SK-N-SH treated with all-trans-retinoic acid at 6 μM for 48 hours (cell line): ENCODE measurements at regions not wholly inside any gene's neighbourhood (a gene's known extent, or its start where the extent isn't known, plus 50 kb on each side); places are given as distances from the start of the nearest gene placed in this dataset.

Source experiments
- ATAC-seq: fragments of 200-7000 bp; cut with Tn5 transposase; 3 replicates; pipeline ENCODE4 v1.9.1; 2020; ENCODE audit warnings: mild to moderate bottlenecking, moderate library complexity
- ARNTL ChIP-seq: fragments of 450-650 bp; formaldehyde crosslinking; IDR thresholded peaks from 2 replicates; pipeline ENCODE4 v1.5.0; 2020; ENCODE audit warnings: low read depth, mild to moderate bottlenecking, moderate library complexity, borderline replicate concordance
- BACH2 ChIP-seq: fragments of 250-450 bp; sonication (Bioruptor Pico); IDR thresholded peaks from 2 replicates; pipeline ENCODE4 v1.9.0; 2021; ENCODE audit warnings: mild to moderate bottlenecking, borderline replicate concordance
- ESRRG ChIP-seq: fragments of 250-450 bp; sonication (Bioruptor Pico); IDR thresholded peaks from 2 replicates; pipeline ENCODE4 v1.6.1; 2021; ENCODE audit warnings: mild to moderate bottlenecking
- ISL1 ChIP-seq: fragments of 250-450 bp; sonication (Bioruptor Pico); IDR thresholded peaks from 2 replicates; pipeline ENCODE4 v2.1.2; 2022; ENCODE audit warnings: mild to moderate bottlenecking, moderate library complexity
- OSR1 ChIP-seq: fragments of 250-450 bp; sonication (Bioruptor Pico); IDR thresholded peaks from 2 replicates; pipeline ENCODE4 v1.8.0; 2022; ENCODE audit warnings: moderate library complexity, mild to moderate bottlenecking, inconsistent platforms
- PATZ1 ChIP-seq: fragments of 250-450 bp; sonication (Bioruptor Pico); IDR thresholded peaks from 2 replicates; pipeline ENCODE4 v1.8.0; 2020; ENCODE audit warnings: mild to moderate bottlenecking, moderate library complexity, borderline replicate concordance
- POU6F1 ChIP-seq: fragments of 250-450 bp; sonication (Bioruptor Pico); IDR thresholded peaks from 2 replicates; pipeline ENCODE4 v1.8.0; 2021; ENCODE audit warnings: low read depth, mild to moderate bottlenecking, moderate library complexity, borderline replicate concordance
- PPARA ChIP-seq: fragments of 250-450 bp; sonication (Bioruptor Pico); IDR thresholded peaks from 2 replicates; pipeline ENCODE4 v1.5.0; 2020; ENCODE audit warnings: mild to moderate bottlenecking, borderline replicate concordance
- RARB ChIP-seq: fragments of 250-450 bp; sonication (Bioruptor Pico); IDR thresholded peaks from 2 replicates; pipeline ENCODE4 v1.8.0; 2021; ENCODE audit warnings: mild to moderate bottlenecking, moderate library complexity
- SNAI2 ChIP-seq: fragments of 250-450 bp; sonication (Bioruptor Pico); IDR thresholded peaks from 2 replicates; pipeline ENCODE4 v1.5.0; 2020; ENCODE audit warnings: mild to moderate bottlenecking, moderate library complexity
- TOX ChIP-seq: fragments of 250-450 bp; sonication (Bioruptor Pico); IDR thresholded peaks from 2 replicates; pipeline ENCODE4 v1.8.0; 2021; ENCODE audit warnings: mild to moderate bottlenecking, moderate library complexity, borderline replicate concordance
- ZFP3 ChIP-seq: fragments of 250-450 bp; sonication (Bioruptor Pico); IDR thresholded peaks from 2 replicates; pipeline ENCODE4 v1.5.0; 2020; ENCODE audit warnings: mild to moderate bottlenecking, moderate library complexity
- ZFP30 ChIP-seq: fragments of 450-650 bp; formaldehyde crosslinking; IDR thresholded peaks from 2 replicates; pipeline ENCODE4 v1.5.0; 2022; ENCODE audit warnings: mild to moderate bottlenecking, moderate library complexity
- ZNF565 ChIP-seq: fragments of 450-650 bp; formaldehyde crosslinking; conservative IDR thresholded peaks from 2 replicates; pipeline ENCODE4 v1.5.0; 2020; ENCODE audit warnings: low read depth, mild to moderate bottlenecking, moderate library complexity
- TF ChIP-seq, protein P1 (sequence below): fragments of 250-450 bp; sonication (Bioruptor Pico); IDR thresholded peaks from 2 replicates; pipeline ENCODE4 v1.5.0; 2020; ENCODE audit warnings: mild to moderate bottlenecking, moderate library complexity

- no peak for TF ChIP-seq ZFP3 (CRISPR knock-in tag)
- no peak for TF ChIP-seq SNAI2 (CRISPR knock-in tag)
- TF ChIP-seq ISL1 (CRISPR knock-in tag), result no peak
- no peak for TF ChIP-seq ZNF565 (CRISPR knock-in tag)
- TF ChIP-seq TOX (CRISPR knock-in tag), result no peak
- no peak for TF ChIP-seq ESRRG (CRISPR knock-in tag)
- TF ChIP-seq PPARA (CRISPR knock-in tag), result no peak
- no peak for TF ChIP-seq PATZ1 (CRISPR knock-in tag)
- TF ChIP-seq, protein P1, sequence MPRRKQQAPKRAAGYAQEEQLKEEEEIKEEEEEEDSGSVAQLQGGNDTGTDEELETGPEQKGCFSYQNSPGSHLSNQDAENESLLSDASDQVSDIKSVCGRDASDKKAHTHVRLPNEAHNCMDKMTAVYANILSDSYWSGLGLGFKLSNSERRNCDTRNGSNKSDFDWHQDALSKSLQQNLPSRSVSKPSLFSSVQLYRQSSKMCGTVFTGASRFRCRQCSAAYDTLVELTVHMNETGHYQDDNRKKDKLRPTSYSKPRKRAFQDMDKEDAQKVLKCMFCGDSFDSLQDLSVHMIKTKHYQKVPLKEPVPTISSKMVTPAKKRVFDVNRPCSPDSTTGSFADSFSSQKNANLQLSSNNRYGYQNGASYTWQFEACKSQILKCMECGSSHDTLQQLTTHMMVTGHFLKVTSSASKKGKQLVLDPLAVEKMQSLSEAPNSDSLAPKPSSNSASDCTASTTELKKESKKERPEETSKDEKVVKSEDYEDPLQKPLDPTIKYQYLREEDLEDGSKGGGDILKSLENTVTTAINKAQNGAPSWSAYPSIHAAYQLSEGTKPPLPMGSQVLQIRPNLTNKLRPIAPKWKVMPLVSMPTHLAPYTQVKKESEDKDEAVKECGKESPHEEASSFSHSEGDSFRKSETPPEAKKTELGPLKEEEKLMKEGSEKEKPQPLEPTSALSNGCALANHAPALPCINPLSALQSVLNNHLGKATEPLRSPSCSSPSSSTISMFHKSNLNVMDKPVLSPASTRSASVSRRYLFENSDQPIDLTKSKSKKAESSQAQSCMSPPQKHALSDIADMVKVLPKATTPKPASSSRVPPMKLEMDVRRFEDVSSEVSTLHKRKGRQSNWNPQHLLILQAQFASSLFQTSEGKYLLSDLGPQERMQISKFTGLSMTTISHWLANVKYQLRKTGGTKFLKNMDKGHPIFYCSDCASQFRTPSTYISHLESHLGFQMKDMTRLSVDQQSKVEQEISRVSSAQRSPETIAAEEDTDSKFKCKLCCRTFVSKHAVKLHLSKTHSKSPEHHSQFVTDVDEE (CRISPR knock-in tag), result no peak
- TF ChIP-seq, all 23 proteins: peak for 0
- no peak for ATAC-seq
These were observed 137.6 kb upstream of the SPACA7 start for GRCh38 chr13:112238436-112238995.

- TF ChIP-seq, protein P1 (CRISPR knock-in tag), result no peak
- TF ChIP-seq PATZ1 (CRISPR knock-in tag), result no peak
- TF ChIP-seq, all 23 proteins: peak for 0
These were observed 136.1 kb upstream of the SPACA7 start for GRCh38 chr13:112240076-112240475.

GRCh38 chr13:112241288-112241687 is 134.9 kb upstream of the SPACA7 start:
- no peak for ATAC-seq

More at GRCh38 chr13:112240076-112240475, 136.1 kb upstream of the SPACA7 start:
- no peak for ATAC-seq

More at GRCh38 chr13:112241288-112241687, 134.9 kb upstream of the SPACA7 start:
- TF ChIP-seq RARB (CRISPR knock-in tag) (no peak), ZFP30 (CRISPR knock-in tag) (no peak), ESRRG (CRISPR knock-in tag) (no peak), BACH2 (CRISPR knock-in tag) (no peak), ZFP3 (CRISPR knock-in tag) (no peak), OSR1 (no peak), ARNTL (CRISPR knock-in tag) (no peak), POU6F1 (CRISPR knock-in tag) (no peak), SNAI2 (CRISPR knock-in tag) (no peak)
- TF ChIP-seq, protein P1 (CRISPR knock-in tag), result no peak
